Gastrocnemius medialis (tissue), 4 donors: ENCODE measurements at regions not wholly inside any gene's neighbourhood (a gene's known extent, or its start where the extent isn't known, plus 50 kb on each side); places are given as distances from the start of the nearest gene placed in this dataset.

Experiments used
- ATAC-seq, 2 donors: fragments of 150-250 bp; one replicate each; pipeline ENCODE4 v1.9.1; 2016
- DNase-seq, 2 donors: peaks; one replicate each; pipeline ENCODE4 v3.0.0-alpha.2; 2019
- H3K27ac ChIP-seq, 4 donors: fragments of 200-600 bp; sonication (generic); 1 replicate in 1 of 4; 2 replicates in 3 of 4; pipeline ENCODE4 v1.5.1; 2016 to 2018; ENCODE audit warnings: mild to moderate bottlenecking in 2 of 4, moderate library complexity in 1 of 4
- H3K27me3 ChIP-seq, 3 donors: fragments of 200-600 bp; sonication (generic) in 2 of 3; 1 replicate in 1 of 3; 2 replicates in 2 of 3; pipeline versions ENCODE4 v1.5.1 to v1.6.0; 2016 to 2019; ENCODE audit warnings: mild to moderate bottlenecking in 1 of 3, moderate library complexity in 1 of 3
- H3K36me3 ChIP-seq, 2 donors: fragments of 200-600 bp; sonication (generic) in 1 of 2; one replicate each; pipeline ENCODE4 v1.5.1; 2017 to 2018
- H3K4me1 ChIP-seq, 2 donors: fragments of 200-600 bp; sonication (generic) in 1 of 2; one replicate each; pipeline ENCODE4 v1.5.1; 2016 to 2017; ENCODE audit warnings: mild to moderate bottlenecking in 2 of 2
- H3K4me3 ChIP-seq, 4 donors: fragments of 200-600 bp; sonication (generic) in 3 of 4; 1 replicate in 1 of 4; 2 replicates in 3 of 4; pipeline ENCODE4 v1.5.1; 2016 to 2019; ENCODE audit warnings: mild to moderate bottlenecking in 2 of 4
- H3K9me3 ChIP-seq, 3 donors: fragments of 200-600 bp; sonication (generic) in 2 of 3; 1 replicate in 1 of 3; 2 replicates in 2 of 3; pipeline ENCODE4 v1.5.1; 2016 to 2019
- POLR2A ChIP-seq, 2 donors: fragments of 450-650 bp; IDR thresholded peaks; one replicate each; pipeline ENCODE4 v1.6.1; 2017; ENCODE audit warnings: antibody characterized with exemption in 2 of 2, mild to moderate bottlenecking in 2 of 2, moderate library complexity in 2 of 2
- in situ Hi-C, 4 donors: fragments of 200-750 bp; cut with MboI; loops; one replicate each; pipeline versions ENCODE4 v1.15.0 to v1.8.0; 2017; ENCODE audit warnings: low sequenced_read_pairs in 4 of 4
- intact Hi-C: fragments of 100-400 bp; cut with DNase I; formaldehyde crosslinking; loops from one replicate; pipeline ENCODE4 v1.15.1; 2023; ENCODE audit warnings: low total_unique reads
- TF ChIP-seq, protein P1 (sequence below), 5 experiments: fragments of 450-650 bp in 3 of 5; fragments of 200-600 bp in 2 of 5; sonication (generic) in 2 of 5; IDR thresholded peaks in 4 of 5; conservative IDR thresholded peaks in 1 of 5; 1 replicate in 4 of 5; 2 replicates in 1 of 5; pipeline ENCODE4 v1.5.1; 2016 to 2019; ENCODE audit warnings: antibody characterized with exemption in 5 of 5, mild to moderate bottlenecking in 3 of 5, moderate library complexity in 3 of 5

DNA sequence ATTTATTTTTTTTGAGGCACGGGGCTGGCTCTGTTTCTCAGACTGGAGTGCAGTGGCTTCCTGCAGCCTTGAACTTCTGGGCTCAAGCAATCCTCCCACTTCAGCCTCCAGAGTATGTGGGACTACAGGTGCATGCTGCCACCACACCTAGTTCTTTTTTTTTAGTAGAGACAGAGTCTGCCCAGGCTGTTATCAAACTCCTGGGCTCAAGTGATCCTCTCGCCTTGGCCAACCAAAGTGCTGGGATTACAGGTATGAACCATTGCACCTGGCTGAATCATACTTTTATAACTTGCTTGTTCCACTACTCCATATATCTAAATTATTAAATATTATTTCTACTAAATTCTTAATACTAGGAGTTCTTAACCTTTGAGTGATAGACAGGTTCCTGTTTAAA is 111.6 kb downstream of the BTG1 start:
- H3K4me1 ChIP-seq = peaks cover 19 to 31% of the 10 kb centered on the region in 2 donors
- H3K9me3 ChIP-seq = no peaks in the 10 kb centered on the region
- ATAC-seq (no peak), DNase-seq (no peak)
- TF ChIP-seq POLR2A (IDR thresholded peaks at IDR 0.05) = no peak
- in situ Hi-C loops = no loop called here
- H3K27me3 ChIP-seq = no peaks in the 10 kb centered on the region
- no peaks in the 10 kb centered on the region for H3K36me3 ChIP-seq
- H3K27ac ChIP-seq = peak overlapping the region in 2 of 4 donors; percentile 21 to 58
- H3K4me3 ChIP-seq = no peak overlapping the region
- intact Hi-C loops = loop anchor here (5.0 kb wide), 1 partner anchor 108 kb away; no protein-coding TSS in a partner anchor

DNA sequence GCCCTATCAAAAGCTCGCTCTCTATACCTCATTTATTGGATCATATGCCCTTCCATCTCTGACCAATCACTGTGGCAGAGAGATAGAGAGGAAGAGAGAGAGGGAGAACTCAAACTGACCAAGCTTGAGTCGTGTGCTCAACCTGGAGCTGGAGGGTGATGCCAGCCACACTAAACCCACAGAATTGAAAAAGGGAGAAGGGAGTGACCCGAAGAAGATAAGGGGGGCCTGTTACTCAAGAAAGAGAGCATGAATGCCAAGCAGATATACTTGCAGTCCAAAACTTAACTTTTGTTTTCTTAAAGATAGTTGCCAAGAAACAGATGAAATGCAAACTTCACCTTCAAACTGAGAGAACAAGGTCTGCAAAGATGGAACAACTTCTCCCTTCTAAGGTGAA is 112.7 kb downstream of the BTG1 start:
- peak overlapping the region; percentile 51 to 81 (median 76) for H3K27ac ChIP-seq
- no peaks in the 10 kb centered on the region for H3K27me3 ChIP-seq
- H3K36me3 ChIP-seq = no peaks in the 10 kb centered on the region
- intact Hi-C loops (loop anchor here (5.0 kb wide), 1 partner anchor 109 kb away; no protein-coding TSS in a partner anchor), in situ Hi-C loops (no loop called here)
- TF ChIP-seq, protein P1, sequence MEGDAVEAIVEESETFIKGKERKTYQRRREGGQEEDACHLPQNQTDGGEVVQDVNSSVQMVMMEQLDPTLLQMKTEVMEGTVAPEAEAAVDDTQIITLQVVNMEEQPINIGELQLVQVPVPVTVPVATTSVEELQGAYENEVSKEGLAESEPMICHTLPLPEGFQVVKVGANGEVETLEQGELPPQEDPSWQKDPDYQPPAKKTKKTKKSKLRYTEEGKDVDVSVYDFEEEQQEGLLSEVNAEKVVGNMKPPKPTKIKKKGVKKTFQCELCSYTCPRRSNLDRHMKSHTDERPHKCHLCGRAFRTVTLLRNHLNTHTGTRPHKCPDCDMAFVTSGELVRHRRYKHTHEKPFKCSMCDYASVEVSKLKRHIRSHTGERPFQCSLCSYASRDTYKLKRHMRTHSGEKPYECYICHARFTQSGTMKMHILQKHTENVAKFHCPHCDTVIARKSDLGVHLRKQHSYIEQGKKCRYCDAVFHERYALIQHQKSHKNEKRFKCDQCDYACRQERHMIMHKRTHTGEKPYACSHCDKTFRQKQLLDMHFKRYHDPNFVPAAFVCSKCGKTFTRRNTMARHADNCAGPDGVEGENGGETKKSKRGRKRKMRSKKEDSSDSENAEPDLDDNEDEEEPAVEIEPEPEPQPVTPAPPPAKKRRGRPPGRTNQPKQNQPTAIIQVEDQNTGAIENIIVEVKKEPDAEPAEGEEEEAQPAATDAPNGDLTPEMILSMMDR (IDR thresholded peaks at IDR 0.05 in 4 of 5, conservative IDR thresholded peaks at IDR 0.05 in 1 of 5) = no peak
- TF ChIP-seq POLR2A (IDR thresholded peaks at IDR 0.05) = no peak
- H3K4me3 ChIP-seq = no peak overlapping the region
- peaks cover 19 to 31% of the 10 kb centered on the region in 2 donors for H3K4me1 ChIP-seq
- no peak for ATAC-seq
- no peaks in the 10 kb centered on the region for H3K9me3 ChIP-seq
- no peak for DNase-seq

DNA sequence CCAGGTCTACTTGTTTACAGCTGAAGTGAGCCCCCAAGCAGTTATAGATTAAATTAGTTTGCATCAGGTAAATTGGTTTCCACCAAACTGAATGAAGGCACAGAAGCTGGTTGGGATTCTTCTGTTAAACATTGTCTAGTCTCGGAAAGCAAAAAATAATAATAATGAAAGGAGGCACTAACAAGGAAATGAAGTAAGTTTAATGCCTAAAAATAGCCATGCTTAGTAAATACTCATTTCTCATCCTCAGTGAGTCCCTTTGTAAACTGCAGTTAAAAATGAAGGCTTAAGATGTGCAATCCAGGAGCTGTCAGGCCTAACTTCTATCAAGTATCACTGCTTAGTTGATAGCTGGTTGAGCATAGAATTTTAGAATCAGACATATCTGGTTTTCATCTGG is 113.5 kb downstream of the BTG1 start:
- in situ Hi-C loops (no loop called here), intact Hi-C loops (loop anchor here (5.0 kb wide), 1 partner anchor 110 kb away; no protein-coding TSS in a partner anchor)
- no peaks in the 10 kb centered on the region for H3K36me3 ChIP-seq

DNA sequence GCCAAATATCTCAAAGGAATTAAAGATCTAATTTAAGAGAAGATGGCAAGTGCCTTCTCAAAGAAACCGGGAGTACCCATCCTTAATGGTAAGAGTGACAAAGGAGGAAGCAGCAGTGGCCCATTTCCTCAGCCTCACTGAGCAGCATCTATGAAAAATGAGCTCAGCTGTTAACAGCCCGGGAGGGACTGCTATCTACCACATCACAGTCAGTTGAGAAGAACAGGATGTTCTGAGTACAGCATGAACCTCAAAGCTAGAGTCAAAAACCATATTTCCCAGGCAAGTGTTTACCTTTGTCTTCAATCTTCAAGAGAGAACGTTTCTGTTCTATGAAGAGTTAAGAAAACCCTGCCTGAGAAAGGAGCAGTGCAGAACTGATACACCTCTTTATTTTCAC is 115.0 kb downstream of the BTG1 start:
- H3K9me3 ChIP-seq = no peaks in the 10 kb centered on the region
- H3K27me3 ChIP-seq = no peaks in the 10 kb centered on the region
- intact Hi-C loops (loop anchor here (5.0 kb wide), 1 partner anchor 112 kb away; no protein-coding TSS in a partner anchor), in situ Hi-C loops (no loop called here)
- H3K36me3 ChIP-seq = no peaks in the 10 kb centered on the region
- no peak overlapping the region for H3K4me3 ChIP-seq
- TF ChIP-seq, protein P1 (IDR thresholded peaks at IDR 0.05 in 4 of 5, conservative IDR thresholded peaks at IDR 0.05 in 1 of 5) = no peak
- TF ChIP-seq POLR2A (IDR thresholded peaks at IDR 0.05) = peak; percentile 12 to 43
- ATAC-seq = peak; percentile 91 to 97
- DNase-seq = peak; percentile 30 to 40
- H3K4me1 ChIP-seq = peaks cover 13 to 26% of the 10 kb centered on the region in 2 donors
- H3K27ac ChIP-seq = peak overlapping the region; percentile 51 to 81 (median 76)

More for the DNA sequence above, 113.5 kb downstream of the BTG1 start:
- TF ChIP-seq POLR2A (IDR thresholded peaks at IDR 0.05) = no peak
- TF ChIP-seq, protein P1 (IDR thresholded peaks at IDR 0.05 in 4 of 5, conservative IDR thresholded peaks at IDR 0.05 in 1 of 5) = no peak
- peak overlapping the region; percentile 51 to 81 (median 76) for H3K27ac ChIP-seq
- ATAC-seq = no peak
- DNase-seq = no peak
- no peak overlapping the region for H3K4me3 ChIP-seq
- no peaks in the 10 kb centered on the region for H3K9me3 ChIP-seq
- no peaks in the 10 kb centered on the region for H3K27me3 ChIP-seq
- H3K4me1 ChIP-seq = peaks cover 19 to 30% of the 10 kb centered on the region in 2 donors

DNA sequence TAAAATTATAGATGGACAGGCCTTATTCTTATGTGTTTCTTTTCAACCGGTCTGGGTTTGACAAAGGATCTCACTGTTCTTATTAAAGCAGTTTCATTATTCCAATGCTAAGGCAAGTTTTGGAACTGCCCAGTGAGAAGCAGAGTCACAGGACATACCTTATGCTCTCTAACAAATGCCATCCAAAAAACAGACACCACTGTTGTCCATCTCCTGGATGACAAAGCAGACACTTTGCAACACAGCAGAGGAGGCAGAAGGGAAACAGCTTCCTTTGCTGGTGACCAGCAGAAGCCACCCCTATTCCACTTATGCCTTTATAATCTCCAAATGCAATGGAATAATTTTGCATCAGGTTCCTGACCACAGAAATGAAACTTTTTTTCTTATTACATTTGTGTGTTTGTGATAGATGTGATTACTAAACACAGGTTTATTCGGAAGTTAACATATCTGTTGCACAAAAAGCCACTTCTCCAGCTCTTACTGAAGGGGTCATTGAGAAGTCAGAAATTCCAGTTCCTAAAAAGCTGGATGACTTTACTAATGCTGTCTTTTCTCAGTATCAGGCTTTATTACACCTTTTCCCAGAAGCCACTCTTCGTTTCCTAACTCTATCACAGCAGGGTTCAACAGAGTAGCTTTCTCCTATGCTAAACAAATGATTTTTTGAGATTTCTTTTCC is 115.6 kb downstream of the BTG1 start:
- Histone ChIP-seq H3K9me3 (no peaks in the 10 kb centered on the region), H3K36me3 (no peaks in the 10 kb centered on the region), H3K4me3 (no peak overlapping the region), H3K27me3 (no peaks in the 10 kb centered on the region), H3K27ac (peak overlapping the region; percentile 51 to 81 (median 76)), H3K4me1 (peaks cover 8 to 21% of the 10 kb centered on the region in 2 donors)
- in situ Hi-C loops = no loop called here
- no peak for DNase-seq
- TF ChIP-seq, protein P1 (IDR thresholded peaks at IDR 0.05 in 4 of 5, conservative IDR thresholded peaks at IDR 0.05 in 1 of 5) = no peak
- TF ChIP-seq POLR2A (IDR thresholded peaks at IDR 0.05) = no peak
- intact Hi-C loops = loop anchor here (5.0 kb wide), 1 partner anchor 112 kb away; no protein-coding TSS in a partner anchor
- ATAC-seq = no peak
